NT2/D1 (cell line): ENCODE measurements at regions not wholly inside any gene's neighbourhood (a gene's known extent, or its start where the extent isn't known, plus 50 kb on each side); places are given as distances from the start of the nearest gene placed in this dataset.

Experiments used
- SUZ12 ChIP-seq: IDR thresholded peaks from 2 replicates; pipeline ENCODE4 v1.6.1; 2011; ENCODE audit not compliant: insufficient read length, insufficient read depth; ENCODE audit errors: extremely low read depth
- YY1 ChIP-seq: IDR thresholded peaks from 2 replicates; pipeline ENCODE4 v1.6.1; 2011; ENCODE audit not compliant: insufficient read length, insufficient read depth
- ZNF274 ChIP-seq: IDR thresholded peaks from 2 replicates; pipeline ENCODE4 v1.6.1; 2011; ENCODE audit warnings: mild to moderate bottlenecking, low read depth, low read length

GRCh38 chr4:119810001-119810400 is 181.4 kb upstream of the PDE5A start:
- no peak for TF ChIP-seq ZNF274
- no peak for TF ChIP-seq YY1
- no peak for TF ChIP-seq SUZ12
